Suppressor macrophage treated with lipopolysaccharide for 1 hour (primary cell): ENCODE measurements at regions not wholly inside any gene's neighbourhood (a gene's known extent, or its start where the extent isn't known, plus 50 kb on each side); places are given as distances from the start of the nearest gene placed in this dataset.
"Not testable (repeated sequence)": the region's sequence is repeated elsewhere in the genome, so short reads cannot be mapped to it uniquely, and the experiment has no call there.

Experiments
- DNase-seq, 3 donors: peaks; one replicate each; pipeline ENCODE4 v3.0.0-alpha.2; 2020 to 2022

GRCh38 chr2:203585516-203585915, 50.4 kb upstream of the RAPH1 start:
- no peak for DNase-seq

GRCh38 chr2:203586206-203586605, 51.1 kb upstream of the RAPH1 start:
- no peak for DNase-seq

GRCh38 chr2:203586696-203587095, 51.6 kb upstream of the RAPH1 start:
- no peak for DNase-seq

- no peak for DNase-seq
Measured at GRCh38 chr2:203590496-203590895, 55.4 kb upstream of the RAPH1 start.

GRCh38 chr2:203591642-203592041, 56.5 kb upstream of the RAPH1 start:
- DNase-seq, result peak; percentile 61 to 84 (median 78)

GRCh38 chr2:203592470-203592869, 57.4 kb upstream of the RAPH1 start:
- DNase-seq, result no peak

GRCh38 chr2:203594541-203594940, 59.4 kb upstream of the RAPH1 start:
- no peak for DNase-seq

GRCh38 chr2:203596183-203596582, 61.1 kb upstream of the RAPH1 start:
- no peak for DNase-seq

GRCh38 chr2:203599509-203599908, 64.4 kb upstream of the RAPH1 start:
- DNase-seq, result no peak

- DNase-seq, result no peak
Measured at GRCh38 chr2:203600286-203600685, 65.2 kb upstream of the RAPH1 start.

GRCh38 chr2:203603456-203604389, 68.6 kb upstream of the RAPH1 start:
- DNase-seq, result no peak

- no peak for DNase-seq
Measured at GRCh38 chr2:203605302-203605701, 70.2 kb upstream of the RAPH1 start.

GRCh38 chr2:203606051-203606450, 71.0 kb upstream of the RAPH1 start:
- DNase-seq, result no peak

GRCh38 chr2:203610558-203610957, 75.5 kb upstream of the RAPH1 start:
- no peak for DNase-seq

GRCh38 chr2:203612246-203612645, 77.1 kb upstream of the RAPH1 start:
- DNase-seq, result no peak

- DNase-seq, result no peak
Measured at GRCh38 chr2:203619267-203619878, 84.3 kb upstream of the RAPH1 start.

GRCh38 chr2:203621981-203622515, 84.4 kb upstream of the CD28 start:
- no peak for DNase-seq

- peak; percentile 21 to 53 (median 39) for DNase-seq
Measured at GRCh38 chr2:203623096-203623495, 83.3 kb upstream of the CD28 start.

- no peak for DNase-seq
Measured at GRCh38 chr2:203623661-203624060, 82.8 kb upstream of the CD28 start.

- no peak for DNase-seq
Measured at GRCh38 chr2:203625701-203626100, 80.7 kb upstream of the CD28 start.

GRCh38 chr2:203626247-203626646, 80.2 kb upstream of the CD28 start:
- DNase-seq, result not testable (repeated sequence)

- no peak for DNase-seq
Measured at GRCh38 chr2:203626952-203627681, 79.3 kb upstream of the CD28 start.

GRCh38 chr2:203629699-203630098, 76.7 kb upstream of the CD28 start:
- DNase-seq, result no peak
